ENCODE measurements at regions not wholly inside any gene's neighbourhood (a gene's known extent, or its start where the extent isn't known, plus 50 kb on each side); places are given as distances from the start of the nearest gene placed in this dataset.

- ChIA-PET CTCF (no interaction called here), POLR2A (no interaction called here)
- no peak for DNase-seq (ENCODE audit: extremely low spot score)
- TF ChIP-seq, protein P1, sequence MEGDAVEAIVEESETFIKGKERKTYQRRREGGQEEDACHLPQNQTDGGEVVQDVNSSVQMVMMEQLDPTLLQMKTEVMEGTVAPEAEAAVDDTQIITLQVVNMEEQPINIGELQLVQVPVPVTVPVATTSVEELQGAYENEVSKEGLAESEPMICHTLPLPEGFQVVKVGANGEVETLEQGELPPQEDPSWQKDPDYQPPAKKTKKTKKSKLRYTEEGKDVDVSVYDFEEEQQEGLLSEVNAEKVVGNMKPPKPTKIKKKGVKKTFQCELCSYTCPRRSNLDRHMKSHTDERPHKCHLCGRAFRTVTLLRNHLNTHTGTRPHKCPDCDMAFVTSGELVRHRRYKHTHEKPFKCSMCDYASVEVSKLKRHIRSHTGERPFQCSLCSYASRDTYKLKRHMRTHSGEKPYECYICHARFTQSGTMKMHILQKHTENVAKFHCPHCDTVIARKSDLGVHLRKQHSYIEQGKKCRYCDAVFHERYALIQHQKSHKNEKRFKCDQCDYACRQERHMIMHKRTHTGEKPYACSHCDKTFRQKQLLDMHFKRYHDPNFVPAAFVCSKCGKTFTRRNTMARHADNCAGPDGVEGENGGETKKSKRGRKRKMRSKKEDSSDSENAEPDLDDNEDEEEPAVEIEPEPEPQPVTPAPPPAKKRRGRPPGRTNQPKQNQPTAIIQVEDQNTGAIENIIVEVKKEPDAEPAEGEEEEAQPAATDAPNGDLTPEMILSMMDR (IDR thresholded peaks at IDR 0.05; ENCODE audit: control extremely low read depth, extremely low read depth, low read depth, missing control alignments), result no peak
Measured at GRCh38 chr4:12239897-12240636, 811.4 kb upstream of the HS3ST1 start.

DNA sequence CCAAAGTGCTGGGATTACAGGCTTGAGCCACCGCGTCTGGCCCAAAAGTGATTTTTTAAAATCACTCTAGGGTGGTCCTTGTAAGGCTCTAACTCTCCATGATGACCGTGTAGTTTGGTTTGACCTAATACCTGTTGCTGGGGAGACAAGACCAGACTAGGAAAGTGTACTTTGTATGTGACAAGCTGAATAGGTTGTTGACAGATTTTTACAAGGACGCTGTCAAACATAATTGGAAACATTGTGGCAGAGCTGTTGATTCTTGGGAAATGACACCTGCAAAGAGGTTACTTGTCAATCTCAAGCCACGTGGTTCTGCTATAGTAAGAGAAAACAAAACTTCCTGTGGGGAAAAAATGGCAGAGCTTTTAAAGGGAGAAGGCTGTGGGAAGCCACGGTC lies 802.4 kb upstream of the HS3ST1 start:
- DNase-seq (ENCODE audit: extremely low spot score), result no peak
- TF ChIP-seq, protein P1 (IDR thresholded peaks at IDR 0.05; ENCODE audit: control extremely low read depth, extremely low read depth, low read depth, missing control alignments), result no peak
- ChIA-PET CTCF (no interaction called here), POLR2A (no interaction called here)

DNA sequence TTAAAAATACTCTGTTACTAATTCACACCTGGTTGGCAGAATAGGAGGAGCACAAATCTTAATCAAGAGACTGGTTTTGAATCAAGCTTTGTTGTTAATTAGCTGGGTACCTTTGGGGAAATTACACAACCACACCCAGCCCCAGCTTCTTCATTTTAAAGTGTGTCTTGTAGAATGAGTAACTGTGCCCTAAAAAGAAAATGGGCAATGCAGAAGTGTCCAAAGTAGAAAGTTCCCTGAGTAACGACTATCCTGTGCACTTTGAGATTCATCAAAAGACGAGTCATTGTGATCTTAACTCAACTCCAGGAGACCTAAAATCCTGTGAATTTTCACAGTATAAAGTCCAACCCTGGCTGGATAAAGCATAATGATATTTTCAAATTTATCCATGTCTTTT lies 792.3 kb upstream of the HS3ST1 start:
- DNase-seq (ENCODE audit: extremely low spot score), result no peak
- CTCF ChIA-PET, result no interaction called here
- POLR2A ChIA-PET, result no interaction called here
- TF ChIP-seq, protein P1 (IDR thresholded peaks at IDR 0.05; ENCODE audit: control extremely low read depth, extremely low read depth, low read depth, missing control alignments), result no peak

DNA sequence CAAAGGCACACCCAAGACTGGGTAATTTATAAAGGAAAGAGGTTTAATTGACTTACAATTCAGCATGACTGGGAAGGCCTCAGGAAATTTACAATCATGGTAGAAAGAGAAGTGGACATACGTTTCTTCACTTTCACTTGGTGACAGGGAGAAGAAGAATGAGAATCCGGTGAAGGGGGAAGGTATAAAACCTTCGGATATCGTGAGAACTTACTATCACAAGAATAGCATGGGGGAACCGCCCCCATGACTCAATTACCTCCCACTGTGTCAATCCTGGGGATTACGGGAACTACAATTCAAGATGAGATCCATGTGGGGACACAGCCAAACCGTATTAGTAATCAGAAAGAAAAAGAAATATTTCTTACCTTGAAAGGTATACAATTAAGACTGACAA lies 782.9 kb upstream of the HS3ST1 start:
- ChIA-PET CTCF (no interaction called here), POLR2A (no interaction called here)
- no peak for DNase-seq (ENCODE audit: extremely low spot score)
- TF ChIP-seq, protein P1 (IDR thresholded peaks at IDR 0.05; ENCODE audit: control extremely low read depth, extremely low read depth, low read depth, missing control alignments), result no peak

DNA sequence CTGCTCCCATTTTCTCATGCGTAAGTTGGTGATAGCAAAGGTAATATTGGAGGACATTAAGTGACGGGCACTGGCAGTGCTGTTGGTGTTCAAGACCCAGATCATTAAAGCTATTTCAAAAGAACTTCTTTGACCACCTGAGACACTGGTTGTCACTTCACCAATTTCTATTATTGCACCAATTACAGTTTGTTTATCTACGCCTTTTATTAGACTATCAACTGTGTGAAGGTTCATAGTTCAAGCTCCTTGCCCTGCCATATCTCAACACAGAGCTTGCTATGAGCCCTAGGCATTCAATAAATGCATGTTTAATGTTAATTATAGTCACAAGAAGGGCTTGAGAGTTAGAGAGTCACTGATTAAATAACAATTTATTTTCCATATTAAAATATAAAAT lies 778.7 kb upstream of the HS3ST1 start:
- DNase-seq (ENCODE audit: extremely low spot score), result no peak
- ChIA-PET POLR2A (no interaction called here), CTCF (no interaction called here)
- TF ChIP-seq, protein P1 (IDR thresholded peaks at IDR 0.05; ENCODE audit: control extremely low read depth, extremely low read depth, low read depth, missing control alignments), result no peak

DNA sequence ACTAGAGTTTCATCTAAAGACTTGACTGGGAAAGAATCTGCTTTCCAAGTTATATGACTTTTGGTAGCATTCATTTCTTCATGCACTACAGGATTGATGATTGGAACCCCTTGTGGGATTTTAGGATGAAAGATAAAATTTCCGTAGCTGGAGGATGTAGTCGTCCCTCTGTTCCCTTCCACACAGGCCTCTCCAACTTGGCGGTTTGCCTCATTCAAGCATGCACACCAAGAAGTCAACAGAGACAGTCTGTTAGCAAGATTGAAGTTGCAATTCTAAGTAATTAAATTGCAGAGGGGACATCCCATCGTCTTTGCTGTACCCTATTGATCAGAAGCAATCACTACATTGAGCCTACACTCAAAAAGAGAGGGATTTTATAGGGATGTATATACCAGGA lies 777.4 kb upstream of the HS3ST1 start:
- ChIA-PET CTCF (no interaction called here), POLR2A (no interaction called here)
- TF ChIP-seq, protein P1 (IDR thresholded peaks at IDR 0.05; ENCODE audit: control extremely low read depth, extremely low read depth, low read depth, missing control alignments), result no peak
- DNase-seq (ENCODE audit: extremely low spot score), result no peak
